SK-N-SH (cell line): ENCODE measurements at regions not wholly inside any gene's neighbourhood (a gene's known extent, or its start where the extent isn't known, plus 50 kb on each side); places are given as distances from the start of the nearest gene placed in this dataset.

ENCODE experiments used
- CTCF ChIA-PET: fragments of 300-600, 350-600 bp; formaldehyde crosslinking; extraction: SDS; loops from one replicate; lab custom pipeline; 2021; lab: Yijun Ruan, JAX
- POLR2A ChIA-PET: fragments of 350-600 bp; sonication (Branson Sonifier 250); formaldehyde crosslinking; extraction: SDS; loops from one replicate; lab custom pipeline; 2020; ENCODE audit warnings: antibody characterized with exemption, inconsistent platforms; lab: Yijun Ruan, JAX
- DNase-seq: peaks from one replicate; pipeline ENCODE4 v3.0.0; 2012
- H2AFZ ChIP-seq: fragments of 200-600 bp; sonication (generic); 2 replicates; pipeline ENCODE4 v1.8.1; 2016; ENCODE audit warnings: antibody characterized with exemption, mild to moderate bottlenecking, low read depth
- H3F3A ChIP-seq: fragments of 200-600 bp; sonication (generic); replicated peaks from 2 replicates; pipeline ENCODE3; 2016; ENCODE audit warnings: antibody characterized with exemption, mild to moderate bottlenecking; ENCODE audit not compliant: insufficient read depth
- H3K27ac ChIP-seq, 2 experiments: fragments of 200-500 bp in 1 of 2; fragments of 200-600 bp in 1 of 2; sonication (Bioruptor generic) in 1 of 2; sonication (generic), shearing (Covaris generic) in 1 of 2; 2 replicates each; pipeline versions ENCODE4 v1.5.1 to v1.6.1; 2014 to 2016; ENCODE audit warnings: low read depth in 2 of 2, inconsistent platforms in 1 of 2, low read length in 1 of 2, mild to moderate bottlenecking in 1 of 2, mixed read lengths in 1 of 2
- H3K27me3 ChIP-seq: fragments of 200-600 bp; sonication (generic), shearing (Covaris generic); 2 replicates; pipeline ENCODE4 v1.6.1; 2016; ENCODE audit warnings: mixed run types; ENCODE audit not compliant: insufficient read depth
- H3K36me3 ChIP-seq, 2 experiments: fragments of 200-500 bp in 1 of 2; fragments of 200-600 bp in 1 of 2; sonication (Bioruptor generic) in 1 of 2; sonication (generic) in 1 of 2; replicated peaks in 1 of 2; 2 replicates each; pipeline versions ENCODE3 to v1.5.1; 2014 to 2016; ENCODE audit warnings: low read length in 1 of 2, mild to moderate bottlenecking in 1 of 2; ENCODE audit not compliant: insufficient read depth in 2 of 2, control insufficient read depth in 1 of 2
- H3K4me1 ChIP-seq, 2 experiments: fragments of 200-500 bp in 1 of 2; fragments of 200-600 bp in 1 of 2; sonication (Bioruptor generic) in 1 of 2; sonication (generic), shearing (Covaris generic) in 1 of 2; 2 replicates each; pipeline versions ENCODE4 v1.5.1 to v1.6.1; 2014 to 2016; ENCODE audit warnings: low read depth in 1 of 2, low read length in 1 of 2, mixed run types in 1 of 2; ENCODE audit not compliant: insufficient read depth in 2 of 2, control insufficient read depth in 1 of 2
- H3K4me2 ChIP-seq: fragments of 200-600 bp; sonication (generic), shearing (Covaris generic); 2 replicates; pipeline ENCODE4 v1.6.1; 2017; ENCODE audit warnings: mixed run types
- H3K4me3 ChIP-seq, 2 experiments: fragments of 200-500 bp in 1 of 2; fragments of 200-600 bp in 1 of 2; sonication (Bioruptor generic) in 1 of 2; sonication (generic), shearing (Covaris generic) in 1 of 2; 2 replicates each; pipeline versions ENCODE4 v1.5.1 to v1.8.1; 2014 to 2016; ENCODE audit warnings: low read depth in 2 of 2, inconsistent platforms in 1 of 2, low read length in 1 of 2, mild to moderate bottlenecking in 1 of 2, mixed read lengths in 1 of 2, moderate library complexity in 1 of 2
- H3K79me2 ChIP-seq: fragments of 200-600 bp; sonication (generic); 2 replicates; pipeline ENCODE4 v1.8.1; 2017; ENCODE audit warnings: mild to moderate bottlenecking; ENCODE audit not compliant: insufficient read depth
- H3K9ac ChIP-seq: fragments of 200-600 bp; sonication (generic); 2 replicates; pipeline ENCODE4 v1.6.1; 2017; ENCODE audit warnings: mixed run types
- H3K9me2 ChIP-seq: fragments of 200-600 bp; sonication (generic); 2 replicates; pipeline ENCODE4 v1.6.1; 2017; ENCODE audit warnings: mixed run types
- H3K9me3 ChIP-seq: fragments of 200-600 bp; sonication (generic); 2 replicates; pipeline ENCODE4 v1.6.1; 2017; ENCODE audit warnings: mixed run types, mild to moderate bottlenecking, moderate library complexity
- H4K20me1 ChIP-seq: fragments of 200-600 bp; sonication (generic); 2 replicates; pipeline ENCODE4 v1.6.1; 2017; ENCODE audit warnings: mild to moderate bottlenecking, mixed run types; ENCODE audit not compliant: insufficient read depth
- CHD2 ChIP-seq: fragments of 150-350 bp; IDR thresholded peaks from 2 replicates; pipeline ENCODE4 v1.6.1; 2018; ENCODE audit warnings: low read length; ENCODE audit not compliant: partially characterized antibody
- MEF2A ChIP-seq: IDR thresholded peaks from 2 replicates; pipeline ENCODE4 v1.4.0; 2012; ENCODE audit warnings: low read depth, borderline replicate concordance
- POLR2AphosphoS5 ChIP-seq: IDR thresholded peaks from 2 replicates; pipeline ENCODE4 v1.6.1; 2012; ENCODE audit warnings: low read depth, low read length
- RAD21 ChIP-seq: IDR thresholded peaks from 2 replicates; pipeline ENCODE4 v1.6.1; 2012; ENCODE audit warnings: mild to moderate bottlenecking, low read length
- RFX5 ChIP-seq: IDR thresholded peaks from 2 replicates; pipeline ENCODE4 v1.6.1; 2012; ENCODE audit warnings: mild to moderate bottlenecking, improper control_type of control experiment, low read length
- USF2 ChIP-seq: fragments of 150-350 bp; IDR thresholded peaks from 2 replicates; pipeline ENCODE4 v1.6.1; 2017; ENCODE audit warnings: antibody characterized with exemption, low read length, low read depth, borderline replicate concordance
- WGBS: methylation state at CpG from one replicate; pipeline ENCODE4 v1.1.6; 2017; ENCODE audit warnings: low lambda C conversion rate; 5-methylcytosine and 5-hydroxymethylcytosine counted together
- TF ChIP-seq, protein P1 (sequence below): IDR thresholded peaks from 2 replicates; pipeline ENCODE4 v1.4.0; 2012; ENCODE audit warnings: low read depth

DNA sequence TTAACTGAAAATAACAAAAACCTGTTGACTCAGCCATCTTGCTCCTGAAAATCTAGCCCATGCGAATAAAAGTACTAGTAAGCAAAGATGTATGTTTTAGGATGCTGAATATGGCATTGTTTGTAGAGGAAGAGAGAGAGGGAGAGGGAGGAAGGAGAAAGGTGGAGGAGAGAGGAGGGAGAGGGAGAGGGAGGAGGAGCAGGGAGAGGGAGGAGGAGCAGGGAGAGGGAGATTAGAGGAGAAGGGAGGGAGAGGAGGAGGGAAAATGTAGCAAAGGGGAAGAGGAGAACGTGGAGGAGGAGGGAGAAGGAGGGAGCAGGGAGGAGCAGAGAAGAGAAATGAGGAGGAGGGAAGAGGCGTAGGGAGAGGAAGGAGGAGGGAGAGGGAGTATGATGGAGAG lies 324.5 kb upstream of the EEF2KMT start:
- DNase-seq: no peak
- no peaks in the 10 kb centered on the region for H3K9me3 ChIP-seq
- no peak overlapping the region for H3K4me2 ChIP-seq
- H3K27me3 ChIP-seq: no peaks in the 10 kb centered on the region
- no peaks in the 10 kb centered on the region for H4K20me1 ChIP-seq
- ChIA-PET CTCF (interaction anchor here (0.8 kb wide), 1 partner anchor 182 kb away, joined by 3 read pairs; no protein-coding TSS in a partner anchor), POLR2A (no interaction called here)
- H3K27ac ChIP-seq: no peak overlapping the region
- no peaks in the 10 kb centered on the region for H3K36me3 ChIP-seq
- peaks cover 0 to 8% of the 10 kb centered on the region in 2 experiments; a peak in 1 of 4 replicates for H3K4me1 ChIP-seq
- TF ChIP-seq RAD21 (no peak), POLR2AphosphoS5 (no peak)
- H3K9ac ChIP-seq: no peak overlapping the region
- H2AFZ ChIP-seq: no peak overlapping the region
- H3K9me2 ChIP-seq: no peaks in the 10 kb centered on the region
- WGBS: 24% methylated on average over 3 of the region's 3 CpGs
- no peaks in the 10 kb centered on the region for H3K79me2 ChIP-seq
- no peaks in the 10 kb centered on the region for H3F3A ChIP-seq
- no peak overlapping the region for H3K4me3 ChIP-seq

DNA sequence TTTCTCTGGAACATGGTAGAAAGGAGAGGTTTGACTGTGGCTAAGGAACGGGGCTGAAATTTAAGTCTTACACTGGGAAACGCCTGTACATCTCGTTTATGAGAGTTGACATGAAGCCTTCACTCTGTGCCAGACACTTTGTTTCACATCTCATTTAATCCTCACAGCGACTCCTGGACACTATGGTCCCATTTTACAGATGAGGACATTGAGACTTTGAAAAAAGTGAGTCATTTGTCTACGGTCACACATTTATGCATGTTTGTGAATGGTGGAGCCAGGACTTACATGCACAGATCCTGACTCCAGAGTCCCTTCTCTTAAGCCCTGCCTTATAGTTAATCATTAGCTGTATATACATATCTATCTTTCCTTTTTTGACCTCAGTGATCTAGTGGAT lies 318.4 kb upstream of the EEF2KMT start:
- no peak for TF ChIP-seq RAD21
- no peak for TF ChIP-seq MEF2A
- TF ChIP-seq RFX5: no peak
- no peak for TF ChIP-seq USF2
- TF ChIP-seq CHD2: no peak
- Histone ChIP-seq H3K9me3 (no peaks in the 10 kb centered on the region), H3K9me2 (no peaks in the 10 kb centered on the region), H3K27me3 (no peaks in the 10 kb centered on the region), H3K27ac (no peak overlapping the region), H3K36me3 (no peaks in the 10 kb centered on the region), H4K20me1 (no peaks in the 10 kb centered on the region), H3K4me2 (no peak overlapping the region), H3K4me1 (peaks cover 0 to 5% of the 10 kb centered on the region in 2 experiments; a peak in 1 of 4 replicates), H3K79me2 (no peaks in the 10 kb centered on the region), H3K9ac (no peak overlapping the region), H2AFZ (no peak overlapping the region), H3F3A (no peaks in the 10 kb centered on the region), H3K4me3 (no peak overlapping the region)
- 19% methylated on average over 5 of the region's 5 CpGs for WGBS
- no peak for DNase-seq
- ChIA-PET CTCF (interaction anchor here (1.5 to 5.0 kb wide), 2 partner anchors 17 to 75 kb away, joined by 5 to 86 read pairs; no protein-coding TSS in a partner anchor), POLR2A (no interaction called here)

DNA sequence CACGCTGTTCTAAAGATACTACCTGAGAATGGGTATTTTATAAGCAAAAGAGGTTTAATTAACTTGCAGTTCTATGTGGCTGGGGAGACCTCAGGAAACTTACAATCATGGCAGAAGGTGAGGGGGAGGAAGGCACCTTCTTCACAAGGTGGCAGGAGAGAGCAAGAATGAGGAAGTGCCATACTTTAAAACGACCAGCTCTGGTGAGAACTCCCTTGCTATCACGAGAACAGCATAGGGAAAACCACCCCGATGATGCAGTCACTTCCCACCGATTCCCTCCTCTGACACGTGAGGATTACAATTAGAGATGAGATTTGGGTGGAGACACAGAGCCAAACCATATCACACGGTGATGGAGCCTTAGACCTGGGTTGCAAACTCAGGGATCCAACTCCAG lies 317.5 kb upstream of the EEF2KMT start:
- no peaks in the 10 kb centered on the region for H3K36me3 ChIP-seq
- H3K27ac ChIP-seq: no peak overlapping the region
- H3K9ac ChIP-seq: no peak overlapping the region
- H4K20me1 ChIP-seq: no peaks in the 10 kb centered on the region
- 0 out of 2 replicates have a peak, but pooled peaks have one; percentile 10 for TF ChIP-seq RAD21
- TF ChIP-seq, protein P1, sequence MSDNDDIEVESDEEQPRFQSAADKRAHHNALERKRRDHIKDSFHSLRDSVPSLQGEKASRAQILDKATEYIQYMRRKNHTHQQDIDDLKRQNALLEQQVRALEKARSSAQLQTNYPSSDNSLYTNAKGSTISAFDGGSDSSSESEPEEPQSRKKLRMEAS: no peak
- TF ChIP-seq, all 33 proteins: peak for 1
- Histone ChIP-seq H3K27me3 (no peaks in the 10 kb centered on the region), H3K9me2 (no peaks in the 10 kb centered on the region), H3K4me2 (no peak overlapping the region), H3K79me2 (no peaks in the 10 kb centered on the region), H3K4me1 (peaks cover 0 to 5% of the 10 kb centered on the region in 2 experiments; a peak in 1 of 4 replicates), H3K9me3 (no peaks in the 10 kb centered on the region), H3F3A (no peaks in the 10 kb centered on the region), H3K4me3 (no peak overlapping the region), H2AFZ (no peak overlapping the region)
- no peak for DNase-seq
- ChIA-PET CTCF (interaction anchor here (0.7 to 5.0 kb wide), 4 partner anchors 18 to 200 kb away, joined by 5 to 86 read pairs (median 8); no protein-coding TSS in a partner anchor), POLR2A (no interaction called here)
- WGBS: 16% methylated on average over 7 of the region's 7 CpGs
